ENCODE measurements at regions not wholly inside any gene's neighbourhood (a gene's known extent, or its start where the extent isn't known, plus 50 kb on each side); places are given as distances from the start of the nearest gene placed in this dataset.

- H3K4me3 ChIP-seq (ENCODE audit: low read depth, low read length) = no peak overlapping the region
- no peak for DNase-seq (ENCODE audit: low read depth)
- no peak for TF ChIP-seq CTCF (IDR thresholded peaks at IDR 0.05; ENCODE audit: insufficient read depth, low read depth, low read length, missing control alignments)
These were observed 205.3 kb upstream of the ZNF32 start for GRCh38 chr10:43854007-43854406.

- no peak overlapping the region for H3K4me3 ChIP-seq (ENCODE audit: low read depth, low read length)
- TF ChIP-seq CTCF (IDR thresholded peaks at IDR 0.05; ENCODE audit: insufficient read depth, low read depth, low read length, missing control alignments) = no peak
- no peak for DNase-seq (ENCODE audit: low read depth)
These were observed 204.7 kb upstream of the ZNF32 start for GRCh38 chr10:43853369-43853768.

GRCh38 chr10:43852644-43853214, 204.0 kb upstream of the ZNF32 start:
- H3K4me3 ChIP-seq (ENCODE audit: low read depth, low read length) = no peak overlapping the region
- no peak for DNase-seq (ENCODE audit: low read depth)
- TF ChIP-seq CTCF (IDR thresholded peaks at IDR 0.05; ENCODE audit: insufficient read depth, low read depth, low read length, missing control alignments) = no peak

DNA sequence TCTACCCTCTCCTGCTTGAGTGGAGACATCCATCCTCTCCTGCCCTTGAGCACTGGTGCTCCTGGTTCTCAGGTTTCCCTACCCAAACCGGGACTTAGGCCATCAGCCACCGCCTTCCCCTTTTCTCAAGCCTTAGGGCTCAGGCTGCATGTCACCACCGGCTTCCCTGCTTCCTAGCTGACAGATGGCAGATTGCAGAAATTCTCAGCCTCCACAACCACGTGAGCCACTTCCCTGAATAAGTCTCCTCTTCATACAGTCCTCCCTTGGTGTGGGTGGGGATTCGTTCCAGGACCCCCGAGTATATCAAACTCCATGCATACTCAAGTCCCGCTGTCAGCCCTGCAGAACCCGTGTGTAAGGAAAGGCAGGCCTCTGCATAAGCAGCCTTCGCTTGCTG, 203.5 kb upstream of the ZNF32 start:
- H3K4me3 ChIP-seq (ENCODE audit: low read depth, low read length) = no peak overlapping the region
- TF ChIP-seq CTCF (IDR thresholded peaks at IDR 0.05; ENCODE audit: insufficient read depth, low read depth, low read length, missing control alignments) = no peak
- no peak for DNase-seq (ENCODE audit: low read depth)

- no peak for DNase-seq (ENCODE audit: low read depth)
- no peak overlapping the region for H3K4me3 ChIP-seq (ENCODE audit: low read depth, low read length)
- TF ChIP-seq CTCF (IDR thresholded peaks at IDR 0.05; ENCODE audit: insufficient read depth, low read depth, low read length, missing control alignments) = no peak
These were observed 202.3 kb upstream of the ZNF32 start for GRCh38 chr10:43851030-43851429.

DNA sequence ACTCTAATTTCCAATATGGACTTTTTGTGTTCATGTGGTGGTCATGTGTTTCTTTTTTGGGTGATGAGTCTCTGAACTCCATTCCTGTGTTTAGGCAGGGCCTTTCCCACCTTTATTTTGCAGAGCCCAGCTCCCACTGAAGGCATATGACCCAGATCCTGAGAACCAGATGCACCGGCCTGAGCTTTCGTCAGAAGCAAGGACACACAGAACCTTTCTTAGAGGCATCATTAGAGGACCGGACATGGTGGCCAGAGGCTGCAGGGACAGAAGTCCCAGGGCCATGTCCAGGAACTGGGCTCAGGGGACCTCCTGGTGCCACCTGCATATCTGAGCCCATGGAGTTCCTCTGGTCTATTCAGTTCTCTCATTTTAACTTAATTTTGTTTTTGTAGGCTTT, 200.9 kb upstream of the ZNF32 start:
- H3K4me3 ChIP-seq (ENCODE audit: low read depth, low read length) = no peak overlapping the region
- TF ChIP-seq CTCF (IDR thresholded peaks at IDR 0.05; ENCODE audit: insufficient read depth, low read depth, low read length, missing control alignments) = no peak
- DNase-seq (ENCODE audit: low read depth) = no peak

- H3K4me3 ChIP-seq (ENCODE audit: low read depth, low read length) = no peak overlapping the region
- TF ChIP-seq CTCF (IDR thresholded peaks at IDR 0.05; ENCODE audit: insufficient read depth, low read depth, low read length, missing control alignments) = no peak
- DNase-seq (ENCODE audit: low read depth) = no peak
These were observed 198.3 kb upstream of the ZNF32 start for GRCh38 chr10:43846968-43847367.

Measured in GM12865 (cell line).